Adrenal gland (tissue), 5 donors: ENCODE measurements at regions not wholly inside any gene's neighbourhood (a gene's known extent, or its start where the extent isn't known, plus 50 kb on each side); places are given as distances from the start of the nearest gene placed in this dataset.

Experiments
- POLR2A ChIP-seq, 2 donors: fragments of 450-650 bp; IDR thresholded peaks; one replicate each; pipeline ENCODE4 v1.6.1; 2017; ENCODE audit warnings: antibody characterized with exemption in 2 of 2, mild to moderate bottlenecking in 2 of 2, moderate library complexity in 1 of 2
- TF ChIP-seq, protein P1 (sequence below), 6 experiments: fragments of 450-650 bp in 4 of 6; fragments of 200-600 bp in 2 of 6; sonication (generic) in 1 of 6; IDR thresholded peaks; 1 replicate in 5 of 6; 2 replicates in 1 of 6; pipeline versions ENCODE4 v1.5.1 to v1.8.0; 2016 to 2021; ENCODE audit warnings: antibody characterized with exemption in 6 of 6, mild to moderate bottlenecking in 2 of 6, moderate library complexity in 1 of 6
- donor health status: DM: no; HTN: no; CAD: no.

DNA sequence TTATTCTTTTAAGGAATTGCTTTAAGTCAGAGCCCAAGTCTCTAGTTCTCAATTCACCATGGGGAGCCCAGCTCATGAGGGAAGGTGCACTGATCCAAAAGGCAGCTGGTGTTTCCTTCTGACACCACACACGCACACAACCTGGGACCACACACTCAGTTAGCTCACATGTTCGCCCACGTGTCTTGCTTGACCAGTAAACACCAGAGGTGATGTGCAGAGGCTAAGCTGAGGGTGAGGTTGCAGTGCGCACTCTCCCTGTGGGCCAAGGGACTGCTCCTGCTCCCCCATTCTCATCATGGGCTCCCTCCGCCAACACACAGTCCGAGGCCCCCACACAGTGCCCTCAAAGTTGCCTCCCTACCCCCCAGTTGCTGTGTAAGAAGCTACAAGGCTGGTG lies 70.8 kb upstream of the BZW1 start:
- TF ChIP-seq, protein P1, sequence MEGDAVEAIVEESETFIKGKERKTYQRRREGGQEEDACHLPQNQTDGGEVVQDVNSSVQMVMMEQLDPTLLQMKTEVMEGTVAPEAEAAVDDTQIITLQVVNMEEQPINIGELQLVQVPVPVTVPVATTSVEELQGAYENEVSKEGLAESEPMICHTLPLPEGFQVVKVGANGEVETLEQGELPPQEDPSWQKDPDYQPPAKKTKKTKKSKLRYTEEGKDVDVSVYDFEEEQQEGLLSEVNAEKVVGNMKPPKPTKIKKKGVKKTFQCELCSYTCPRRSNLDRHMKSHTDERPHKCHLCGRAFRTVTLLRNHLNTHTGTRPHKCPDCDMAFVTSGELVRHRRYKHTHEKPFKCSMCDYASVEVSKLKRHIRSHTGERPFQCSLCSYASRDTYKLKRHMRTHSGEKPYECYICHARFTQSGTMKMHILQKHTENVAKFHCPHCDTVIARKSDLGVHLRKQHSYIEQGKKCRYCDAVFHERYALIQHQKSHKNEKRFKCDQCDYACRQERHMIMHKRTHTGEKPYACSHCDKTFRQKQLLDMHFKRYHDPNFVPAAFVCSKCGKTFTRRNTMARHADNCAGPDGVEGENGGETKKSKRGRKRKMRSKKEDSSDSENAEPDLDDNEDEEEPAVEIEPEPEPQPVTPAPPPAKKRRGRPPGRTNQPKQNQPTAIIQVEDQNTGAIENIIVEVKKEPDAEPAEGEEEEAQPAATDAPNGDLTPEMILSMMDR (IDR thresholded peaks at IDR 0.05): no peak
- TF ChIP-seq POLR2A (IDR thresholded peaks at IDR 0.05): no peak
